ENCODE measurements at regions not wholly inside any gene's neighbourhood (a gene's known extent, or its start where the extent isn't known, plus 50 kb on each side); places are given as distances from the start of the nearest gene placed in this dataset.

- ATAC-seq (ENCODE audit: low read depth) (no peak), DNase-seq (no peak)
- intact Hi-C loops (cut with micrococcal nuclease) = no loop called here
- Histone ChIP-seq H3K79me2 (ENCODE audit: control insufficient read depth, insufficient read depth, low read length) (no peaks in the 10 kb centered on the region), H3K9me3 (ENCODE audit: control extremely low read depth in 1 of 3, control insufficient read depth in 2 of 3, insufficient read depth in 1 of 3, low read length in 2 of 3) (peaks cover 0 to 4% (median 0%) of the 10 kb centered on the region in 3 donors), H4K20me1 (ENCODE audit: control insufficient read depth, insufficient read depth, low read length, poor library complexity, severe bottlenecking) (no peaks in the 10 kb centered on the region), H3K27me3 (replicated peaks in 1 of 4; ENCODE audit: control extremely low read depth in 1 of 4, control insufficient read depth in 3 of 4, insufficient read depth in 4 of 4, low read length in 3 of 4) (peaks cover 0 to 2% (median 0%) of the 10 kb centered on the region in 4 experiments), H3K4me3 (ENCODE audit: control extremely low read depth in 1 of 5, extremely low read depth in 1 of 5, insufficient read depth in 1 of 5, low read depth in 2 of 5, low read length in 4 of 5) (no peak overlapping the region), H3K9ac (ENCODE audit: low read length) (no peak overlapping the region), H3K36me3 (replicated peaks in 1 of 2; ENCODE audit: control extremely low read depth in 1 of 2, control insufficient read depth in 1 of 2, extremely low read depth in 1 of 2, insufficient read depth in 2 of 2, low read length in 1 of 2) (no peaks in the 10 kb centered on the region), H3K4me1 (ENCODE audit: control insufficient read depth in 2 of 2, insufficient read depth in 2 of 2, low read length in 2 of 2) (no peaks in the 10 kb centered on the region), H3K27ac (ENCODE audit: low read length in 2 of 2) (no peak overlapping the region), H3K4me2 (replicated peaks; ENCODE audit: low read depth, low read length, poor library complexity, severe bottlenecking) (no peak overlapping the region), H2AFZ (ENCODE audit: insufficient read depth, low read depth, low read length, poor library complexity, severe bottlenecking) (no peak overlapping the region)
- H3K4me3 Mint-ChIP-seq = no peak overlapping the region
- no peaks in the 10 kb centered on the region for H3K9me3 Mint-ChIP-seq (ENCODE audit: insufficient read depth)
- TF ChIP-seq EZH2 (IDR thresholded peaks at IDR 0.05; ENCODE audit: borderline replicate concordance, insufficient read depth, low read depth, low read length, poor library complexity, severe bottlenecking) = no peak
- TF ChIP-seq CTCF (IDR thresholded peaks at IDR 0.05) = no peak
- ChIA-PET CTCF (no interaction called here), POLR2A (no interaction called here)
- WGBS (ENCODE audit: insufficient coverage) = 93% methylated on average over 16 of the region's 18 CpGs
- H3K4me1 Mint-ChIP-seq = no peaks in the 10 kb centered on the region
- H3K27me3 Mint-ChIP-seq = peaks cover 12% of the 10 kb centered on the region
- H3K27ac Mint-ChIP-seq = no peak overlapping the region
Measured at GRCh38 chr10:3260066-3260834, 87.7 kb upstream of the PITRM1 start.

DNA sequence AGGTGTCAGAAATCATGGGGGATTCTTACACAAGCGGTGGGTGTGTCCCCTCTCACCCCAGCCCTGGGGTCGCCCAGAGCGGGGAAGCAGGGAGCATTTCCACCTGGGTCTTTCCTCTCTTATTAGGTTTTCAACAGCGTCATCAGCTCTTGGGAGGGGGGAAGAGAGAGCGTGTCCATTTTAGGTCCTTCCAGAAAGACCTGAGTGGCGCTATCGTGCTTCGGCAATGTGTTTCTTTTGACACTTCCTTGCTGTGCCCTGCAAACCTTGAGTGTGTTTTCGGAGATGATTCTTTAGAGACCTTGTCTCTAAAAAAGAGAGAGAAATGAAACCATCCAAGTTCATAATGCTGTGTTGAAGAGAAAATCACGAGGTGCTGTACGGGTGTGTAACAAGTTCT, 86.9 kb upstream of the PITRM1 start:
- Mint-ChIP-seq H3K27me3 (peaks cover 17% of the 10 kb centered on the region), H3K4me3 (no peak overlapping the region), H3K27ac (no peak overlapping the region), H3K4me1 (no peaks in the 10 kb centered on the region), H3K9me3 (ENCODE audit: insufficient read depth) (no peaks in the 10 kb centered on the region)
- no peak overlapping the region for H3K27ac ChIP-seq (ENCODE audit: low read length in 2 of 2)
- no peaks in the 10 kb centered on the region for H3K79me2 ChIP-seq (ENCODE audit: control insufficient read depth, insufficient read depth, low read length)
- no peak for ATAC-seq (ENCODE audit: low read depth)
- intact Hi-C loops (cut with micrococcal nuclease) = no loop called here
- H3K9me3 ChIP-seq (ENCODE audit: control extremely low read depth in 1 of 3, control insufficient read depth in 2 of 3, insufficient read depth in 1 of 3, low read length in 2 of 3) = peaks cover 0 to 4% (median 0%) of the 10 kb centered on the region in 3 donors
- no peaks in the 10 kb centered on the region for H3K4me1 ChIP-seq (ENCODE audit: control insufficient read depth in 2 of 2, insufficient read depth in 2 of 2, low read length in 2 of 2)
- no peak overlapping the region for H2AFZ ChIP-seq (ENCODE audit: insufficient read depth, low read depth, low read length, poor library complexity, severe bottlenecking)
- no peak overlapping the region for H3K4me2 ChIP-seq (replicated peaks; ENCODE audit: low read depth, low read length, poor library complexity, severe bottlenecking)
- WGBS (ENCODE audit: insufficient coverage) = 97% methylated on average over 10 of the region's 11 CpGs
- no peak overlapping the region for H3K4me3 ChIP-seq (ENCODE audit: control extremely low read depth in 1 of 5, extremely low read depth in 1 of 5, insufficient read depth in 1 of 5, low read depth in 2 of 5, low read length in 4 of 5)
- H3K27me3 ChIP-seq (replicated peaks in 1 of 4; ENCODE audit: control extremely low read depth in 1 of 4, control insufficient read depth in 3 of 4, insufficient read depth in 4 of 4, low read length in 3 of 4) = peaks cover 0 to 2% (median 0%) of the 10 kb centered on the region in 4 experiments
- POLR2A ChIA-PET = no interaction called here
- DNase-seq = no peak
- CTCF ChIA-PET = no interaction called here
- TF ChIP-seq CTCF (IDR thresholded peaks at IDR 0.05) (no peak), EZH2 (IDR thresholded peaks at IDR 0.05; ENCODE audit: borderline replicate concordance, insufficient read depth, low read depth, low read length, poor library complexity, severe bottlenecking) (no peak)
- H4K20me1 ChIP-seq (ENCODE audit: control insufficient read depth, insufficient read depth, low read length, poor library complexity, severe bottlenecking) = no peaks in the 10 kb centered on the region
- no peaks in the 10 kb centered on the region for H3K36me3 ChIP-seq (replicated peaks in 1 of 2; ENCODE audit: control extremely low read depth in 1 of 2, control insufficient read depth in 1 of 2, extremely low read depth in 1 of 2, insufficient read depth in 2 of 2, low read length in 1 of 2)
- no peak overlapping the region for H3K9ac ChIP-seq (ENCODE audit: low read length)

Data from B cell (primary cell).